ENCODE measurements at regions not wholly inside any gene's neighbourhood (a gene's known extent, or its start where the extent isn't known, plus 50 kb on each side); places are given as distances from the start of the nearest gene placed in this dataset.
"Not testable (repeated sequence)": the region's sequence is repeated elsewhere in the genome, so short reads cannot be mapped to it uniquely, and the experiment has no call there.

DNA sequence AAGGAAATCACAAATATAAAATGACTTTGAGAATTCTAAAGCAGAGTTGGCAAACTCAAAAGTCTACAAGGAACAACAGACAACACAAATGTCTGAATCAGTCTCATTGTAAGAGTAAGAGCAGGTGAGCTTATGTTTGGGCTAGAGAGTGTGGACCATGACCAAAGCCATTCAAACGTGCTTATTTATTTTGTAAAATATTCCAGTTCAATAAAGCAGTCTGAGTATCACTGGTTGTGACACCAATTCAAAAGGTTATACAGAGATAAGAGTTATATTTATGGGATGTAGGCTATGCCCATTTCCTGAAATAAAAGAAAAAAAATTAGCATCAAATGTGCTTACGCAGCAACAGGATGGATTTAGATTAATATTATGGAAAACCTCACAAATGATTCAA lies 251.6 kb downstream of the KLF5 start:
- no peak for DNase-seq

DNA sequence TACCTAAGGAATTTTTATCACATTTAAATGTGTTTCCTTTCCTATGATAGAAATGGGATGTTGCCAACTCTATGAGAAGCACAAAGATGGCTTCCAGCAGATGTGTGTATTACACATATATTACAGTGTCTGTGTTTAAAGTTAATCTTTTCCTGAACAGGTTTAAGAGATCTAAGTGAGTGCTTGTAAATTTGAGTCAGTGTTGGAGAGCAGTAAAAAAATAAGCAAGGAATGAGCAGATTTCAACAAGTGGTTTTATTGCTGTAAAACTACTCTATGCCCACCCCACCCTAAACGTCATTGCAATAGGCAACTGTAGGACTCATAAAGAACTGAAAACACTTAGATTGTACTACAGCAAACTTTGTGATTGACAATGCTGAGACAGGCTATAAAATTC lies 248.7 kb downstream of the KLF5 start:
- DNase-seq = no peak

DNA sequence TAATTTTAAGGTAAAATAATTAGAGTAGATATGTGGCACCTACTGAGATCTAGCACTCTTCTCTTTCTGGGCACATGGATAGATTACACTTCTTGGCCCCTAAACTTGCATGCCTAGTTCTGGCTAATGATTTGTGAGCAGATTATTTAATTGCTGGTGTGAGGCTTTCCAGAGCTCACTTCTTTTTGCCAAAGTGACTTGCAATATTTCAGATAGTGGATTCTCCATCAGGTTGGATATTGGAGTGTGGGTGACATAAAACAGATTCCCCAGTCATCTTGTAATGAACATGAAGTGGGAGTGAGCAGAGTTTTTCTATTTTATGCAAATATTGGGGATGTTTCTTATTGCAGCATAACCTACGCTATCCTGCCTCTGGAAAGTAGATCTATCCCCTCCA lies 247.9 kb downstream of the KLF5 start:
- no peak for DNase-seq

DNA sequence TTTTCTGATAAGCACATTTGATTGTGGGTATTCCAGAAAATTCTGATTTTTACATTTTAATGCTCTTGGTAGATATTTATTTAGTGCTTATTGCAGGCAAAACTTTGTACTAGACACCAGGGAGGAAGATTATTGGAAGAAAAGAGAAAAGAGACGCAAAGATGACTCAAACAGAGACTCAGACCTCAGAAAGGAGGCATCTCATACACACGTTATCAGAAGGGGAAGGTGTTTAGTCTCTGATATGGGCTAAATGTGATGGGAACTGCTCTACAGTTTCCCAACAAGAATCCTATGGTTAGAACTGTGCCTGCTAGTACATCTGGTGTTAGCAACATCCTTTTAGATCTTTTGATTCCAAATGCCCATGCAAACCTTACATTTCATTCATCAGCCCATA lies 245.6 kb downstream of the KLF5 start:
- no peak for DNase-seq

DNA sequence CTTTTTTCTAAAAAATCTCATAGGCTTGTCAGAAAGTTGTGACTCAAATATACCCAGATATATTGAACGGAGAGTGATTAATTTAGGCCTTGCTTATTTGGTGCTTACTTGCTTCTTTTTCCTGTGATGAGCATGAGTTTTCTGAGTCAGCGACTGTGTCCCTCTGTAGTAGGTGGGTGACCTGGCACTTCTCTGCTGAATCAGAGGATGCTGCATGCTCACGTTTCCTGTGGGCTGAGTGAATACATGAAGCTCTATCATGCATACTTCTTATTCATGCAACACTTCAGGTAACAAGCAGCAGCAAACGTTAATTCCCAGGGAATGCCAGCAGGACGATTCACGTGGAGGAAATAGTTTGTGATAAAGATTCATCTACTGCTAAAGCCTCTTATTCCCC lies 245.0 kb downstream of the KLF5 start:
- no peak for DNase-seq

DNA sequence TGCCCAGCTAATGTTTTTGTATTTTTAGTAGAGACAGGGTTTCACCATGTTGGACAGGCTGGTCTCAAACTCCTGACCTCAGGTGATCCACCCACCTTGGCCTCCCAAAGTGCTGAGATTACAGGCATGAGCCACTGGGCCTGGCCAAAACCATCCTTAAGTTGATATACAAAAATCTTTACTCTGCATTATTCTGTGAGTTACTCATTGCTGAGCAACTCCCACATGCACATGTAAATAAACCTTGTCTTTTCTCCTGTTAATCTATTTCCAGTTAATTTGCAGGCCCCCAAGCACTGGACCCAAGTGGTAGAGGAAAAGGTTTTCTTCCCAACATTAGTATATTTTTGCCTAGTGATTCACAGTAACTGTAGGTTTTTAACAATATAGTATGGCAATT lies 242.8 kb downstream of the KLF5 start:
- not testable (repeated sequence) for DNase-seq

DNA sequence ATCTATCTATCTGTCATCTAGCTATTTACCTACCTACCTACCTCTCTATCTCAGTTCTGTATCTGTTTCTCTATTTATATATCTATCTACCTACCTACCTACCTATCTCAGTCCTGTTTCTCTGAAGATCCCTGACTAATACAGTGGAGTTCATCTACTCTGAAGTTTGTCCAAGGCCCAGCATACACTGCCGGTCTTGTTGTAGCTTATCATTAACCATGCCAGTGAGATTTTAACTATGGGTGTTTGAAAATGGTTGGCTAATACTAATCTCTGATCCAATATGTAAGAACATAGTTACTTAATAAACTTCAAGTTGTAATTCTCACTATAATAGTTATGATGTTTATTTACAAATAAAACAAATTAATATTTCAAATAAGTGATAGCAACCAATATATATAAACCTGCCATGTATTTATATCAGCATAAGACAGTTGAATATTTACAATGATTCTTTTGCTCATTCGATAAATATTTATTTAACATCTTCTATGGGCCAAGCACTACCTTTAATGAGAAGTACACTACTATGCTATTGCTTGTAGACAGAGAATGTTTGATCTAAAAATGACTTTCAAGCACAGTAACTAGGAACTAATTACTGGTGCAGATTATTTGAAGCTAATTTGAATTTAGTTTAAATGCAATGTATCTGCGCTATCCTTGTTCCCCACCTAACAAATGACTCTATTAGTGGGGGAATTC lies 242.1 kb downstream of the KLF5 start:
- no peak for DNase-seq

DNA sequence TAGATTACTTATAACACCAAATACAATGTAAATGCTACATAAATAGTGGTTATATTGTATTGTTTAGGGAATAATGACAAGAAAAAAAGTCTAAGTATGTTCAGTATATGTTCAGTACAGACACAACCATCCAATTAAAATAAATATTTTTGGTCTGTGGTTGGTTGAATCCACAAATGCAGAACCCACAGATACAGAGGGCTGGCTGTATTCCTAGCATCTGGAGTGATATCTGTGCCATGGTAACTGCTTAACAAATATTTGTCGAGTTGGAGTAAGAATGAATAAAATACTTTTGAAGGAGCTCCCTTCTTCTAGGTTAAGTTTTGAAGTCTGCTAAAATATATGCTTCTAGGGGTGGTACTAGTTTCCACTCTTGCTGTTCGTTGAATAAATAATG lies 241.0 kb downstream of the KLF5 start:
- no peak for DNase-seq

DNA sequence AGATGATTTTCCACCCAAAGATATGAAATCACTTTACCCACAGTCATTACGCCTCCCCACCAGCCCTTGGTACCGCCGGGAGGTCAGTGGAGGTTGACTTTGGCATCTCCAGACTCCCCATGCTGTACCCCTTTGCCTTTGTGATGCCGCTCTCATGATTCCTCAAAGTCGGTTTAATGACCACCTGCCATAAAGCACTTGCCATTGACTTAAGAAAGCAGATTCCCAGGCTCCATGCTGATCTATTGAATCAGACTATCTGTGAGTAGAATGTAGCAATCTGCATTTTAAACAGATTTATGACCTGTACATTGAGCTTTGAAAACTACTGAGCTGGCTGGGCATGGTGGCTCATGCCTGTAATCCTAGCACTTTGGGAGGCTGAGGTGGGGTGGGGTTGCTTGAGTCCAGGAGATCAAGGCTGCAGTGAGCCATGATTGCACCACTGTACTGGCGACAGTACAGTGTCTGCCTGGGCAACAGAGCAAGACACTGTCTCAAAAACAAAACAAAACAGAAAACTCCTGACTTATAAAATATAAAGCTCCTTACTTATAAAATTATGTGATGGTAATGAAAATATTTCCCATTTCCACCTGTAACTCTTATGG lies 235.2 kb downstream of the KLF5 start:
- DNase-seq = no peak

DNA sequence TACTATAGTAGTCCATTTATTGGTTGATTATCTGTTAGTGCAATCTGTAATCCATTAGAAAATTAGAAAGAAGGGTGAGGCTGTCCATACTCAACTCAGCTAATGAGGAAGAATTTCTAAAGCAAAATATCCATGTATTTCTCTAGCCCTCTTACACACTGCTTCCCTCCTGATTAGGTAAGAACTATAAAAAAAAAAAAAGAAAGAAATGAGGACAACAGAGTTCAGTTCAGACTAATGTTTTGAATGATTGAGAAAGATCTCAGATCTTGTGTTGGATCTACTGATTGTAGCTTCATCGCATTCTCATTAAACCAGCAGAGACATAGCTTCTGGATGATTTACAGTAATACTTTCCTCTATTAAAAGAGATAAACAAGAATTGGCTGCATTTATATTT lies 233.3 kb downstream of the KLF5 start:
- no peak for DNase-seq

DNA sequence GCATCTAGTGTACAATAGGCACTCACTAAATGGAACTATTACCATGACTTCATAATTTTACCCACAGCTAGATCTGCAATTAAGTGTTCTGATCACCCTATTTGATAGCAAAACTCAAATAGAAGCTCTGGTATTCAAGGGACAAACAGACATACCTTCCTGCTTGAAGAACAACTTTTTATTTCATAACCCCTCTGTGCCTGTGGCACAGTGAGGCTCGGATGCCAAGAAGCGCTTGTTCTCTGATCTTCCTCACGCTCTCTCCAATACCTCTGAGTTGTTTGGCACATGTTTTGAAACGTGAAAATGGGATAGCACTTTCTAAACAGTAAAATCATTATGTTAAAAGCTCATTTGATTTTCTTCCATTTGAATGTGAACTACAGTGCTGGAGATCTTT lies 232.0 kb downstream of the KLF5 start:
- DNase-seq = no peak

DNA sequence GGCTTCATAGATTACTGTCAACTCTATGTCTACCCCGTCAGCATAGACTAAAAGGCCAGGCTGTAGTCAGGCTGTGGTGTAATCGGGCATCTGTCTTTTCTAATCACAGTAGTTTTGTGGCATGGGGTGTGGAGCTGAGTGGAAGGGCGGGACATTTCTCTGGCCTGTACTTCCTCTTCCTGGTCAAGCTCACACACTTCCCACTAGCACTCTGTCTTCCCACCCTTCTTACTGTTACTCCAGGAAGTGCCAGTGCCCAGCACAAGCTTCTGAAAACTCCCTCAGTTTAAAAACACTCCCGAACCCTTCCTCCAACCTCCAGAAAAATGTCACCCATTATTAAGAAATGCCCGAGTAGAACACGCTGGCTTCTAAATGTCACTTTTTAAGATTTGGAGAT lies 229.8 kb downstream of the KLF5 start:
- no peak for DNase-seq

DNA sequence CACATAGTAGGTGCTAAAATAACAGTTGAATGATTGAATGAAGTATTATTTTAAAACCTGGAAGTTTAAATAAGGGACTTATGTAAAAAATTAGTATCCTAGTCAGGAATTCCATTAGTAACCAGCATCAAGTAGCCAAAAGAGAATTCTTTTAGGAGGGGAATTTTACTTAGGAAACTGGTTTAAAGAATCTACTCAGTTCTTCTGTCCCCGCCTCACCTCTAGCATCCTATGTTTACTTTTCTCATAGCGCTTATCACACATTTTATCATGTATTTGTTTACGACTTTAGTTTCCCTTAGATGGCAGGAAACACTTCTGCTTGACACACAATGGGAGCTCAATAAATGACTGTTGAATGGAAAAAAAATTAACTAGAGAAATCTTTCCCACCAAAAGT lies 229.0 kb downstream of the KLF5 start:
- no peak for DNase-seq

DNA sequence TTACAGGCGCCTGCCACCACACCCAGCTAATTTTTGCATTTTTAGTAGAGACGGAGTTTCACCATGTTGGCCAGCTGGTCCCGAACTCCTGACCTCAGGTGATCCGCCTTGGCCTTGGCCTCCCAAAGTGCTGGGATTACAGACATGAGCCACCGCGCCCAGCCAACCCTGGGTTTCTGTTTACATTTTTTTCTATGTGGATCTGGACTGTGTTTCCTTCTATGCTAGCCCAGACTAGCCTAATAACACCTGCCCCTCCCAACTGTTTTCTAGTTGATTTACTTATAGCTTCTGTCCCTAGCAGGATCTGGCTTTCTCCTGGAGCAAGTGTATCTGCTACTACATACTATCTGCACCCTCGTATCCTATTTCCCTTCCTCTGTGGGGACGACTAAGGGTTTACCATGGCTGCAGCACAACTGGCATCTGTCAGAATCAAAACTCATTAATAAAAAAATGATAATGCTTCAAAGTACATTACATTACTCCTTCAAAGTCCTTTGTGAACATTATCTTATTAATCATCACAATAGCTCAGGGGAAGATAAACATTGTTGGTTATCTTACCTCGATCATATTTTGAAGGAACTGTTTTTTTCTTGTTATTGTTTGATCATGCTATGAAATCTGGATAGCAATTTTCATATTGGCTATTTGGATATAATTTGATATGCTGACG lies 228.3 kb downstream of the KLF5 start:
- no peak for DNase-seq

DNA sequence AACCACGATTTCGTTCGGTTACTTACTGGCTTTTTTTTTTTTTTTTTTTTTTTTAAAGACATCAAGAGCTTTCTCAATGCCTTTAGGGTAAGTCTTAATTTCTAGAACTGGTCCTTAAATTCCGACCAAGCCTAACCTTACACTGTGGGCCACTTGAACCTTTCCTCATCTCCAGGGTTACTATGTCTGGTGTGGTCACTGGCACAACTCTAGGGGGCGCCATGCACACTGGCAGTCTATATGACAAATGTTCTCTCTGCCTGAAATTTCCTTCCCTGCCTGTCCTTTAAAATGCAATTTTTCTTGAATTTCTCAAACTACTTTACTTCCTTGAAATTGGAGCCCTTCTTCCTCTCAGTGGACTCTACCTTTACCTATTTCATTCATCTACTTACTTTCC lies 227.4 kb downstream of the KLF5 start:
- DNase-seq = no peak

DNA sequence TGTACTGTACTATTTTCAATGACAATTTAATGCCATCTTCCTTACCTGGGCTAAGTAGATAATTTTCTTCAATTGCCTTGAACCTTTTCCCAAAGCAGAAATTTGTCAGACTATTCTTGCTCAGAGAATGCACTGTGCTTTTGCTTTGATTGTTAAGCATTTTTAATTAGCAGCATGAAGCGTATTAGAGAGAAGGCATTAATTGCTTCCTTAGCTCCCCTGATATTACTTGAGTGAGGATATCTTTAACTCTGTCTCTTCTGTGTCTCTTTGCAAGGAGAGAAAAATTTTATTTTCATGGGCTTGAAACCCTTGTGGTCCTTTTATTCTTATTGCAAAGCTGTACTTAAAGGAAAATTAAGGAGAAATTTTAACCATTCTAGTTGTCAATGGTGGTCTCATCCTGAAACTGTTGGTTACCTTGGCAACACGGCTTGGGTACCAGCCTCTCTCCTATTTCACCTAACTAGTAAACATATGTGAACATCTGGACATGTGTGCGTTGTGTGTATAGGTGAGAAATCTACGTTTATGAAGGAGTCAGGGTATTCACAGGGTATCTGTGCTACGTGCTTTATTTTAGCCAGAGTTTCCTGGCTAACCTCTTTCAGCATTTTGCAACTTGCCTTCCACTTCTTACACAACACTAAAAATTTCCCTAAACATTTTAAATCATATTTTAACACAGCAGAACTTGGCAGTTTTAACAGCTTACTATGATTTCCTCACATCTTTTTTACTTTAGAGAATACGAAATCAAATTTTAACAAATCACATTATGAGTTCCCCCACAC lies 225.5 kb downstream of the KLF5 start:
- DNase-seq = no peak

DNA sequence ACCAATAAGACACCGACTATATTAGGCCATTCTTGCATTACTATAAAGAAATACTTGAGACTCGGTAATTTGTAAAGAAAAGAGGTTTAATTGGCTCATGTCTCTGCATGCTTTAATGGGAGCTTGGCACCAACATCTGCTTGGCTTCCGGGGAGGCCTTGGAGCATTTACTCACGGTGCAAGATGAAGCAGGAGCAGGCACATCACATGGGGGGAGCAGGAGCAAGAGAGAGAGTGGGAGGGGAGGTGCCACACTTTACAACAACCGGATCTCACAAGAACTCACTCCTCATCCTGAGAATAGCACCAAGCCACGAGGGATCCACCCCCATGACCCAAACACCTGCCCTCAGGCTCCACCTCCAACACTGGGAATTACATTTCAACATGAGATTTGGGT lies 224.8 kb downstream of the KLF5 start:
- DNase-seq = no peak

DNA sequence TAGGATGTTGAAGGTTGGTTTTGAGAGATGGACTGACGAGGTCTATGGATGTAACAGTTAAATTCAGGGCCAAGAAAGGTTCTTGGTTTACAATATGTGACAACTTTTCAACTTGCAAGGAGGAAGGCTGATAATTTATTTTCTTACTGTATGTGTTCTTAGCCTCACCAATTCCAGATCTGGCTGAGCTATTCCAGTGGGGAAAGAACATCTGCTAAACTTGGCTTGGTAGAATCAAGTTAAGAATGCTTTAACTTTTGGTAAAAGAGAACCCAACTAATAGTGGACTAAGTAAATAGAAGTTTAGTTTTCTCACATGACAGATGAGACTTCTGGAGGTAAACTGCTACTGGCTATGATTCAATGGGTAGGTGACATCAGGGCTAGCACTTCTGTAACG lies 222.9 kb downstream of the KLF5 start:
- no peak for DNase-seq

DNA sequence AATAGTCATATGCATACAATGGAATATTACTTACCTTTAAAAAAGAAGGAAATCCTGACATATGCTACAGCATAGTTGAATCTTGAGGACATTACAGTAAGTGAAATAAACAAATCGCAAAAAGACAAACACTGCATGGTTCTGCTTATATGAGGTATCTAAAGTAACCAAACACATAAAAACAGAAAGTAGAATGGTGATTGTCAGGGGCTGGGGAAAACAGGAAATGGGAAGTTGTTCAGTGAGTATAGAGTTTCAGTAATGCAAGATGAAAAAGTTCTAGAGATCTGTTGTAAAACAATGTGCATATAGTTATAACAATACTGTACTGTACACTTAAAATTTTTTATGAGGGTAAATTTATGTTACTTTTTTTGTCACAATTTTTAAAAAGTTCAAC lies 219.4 kb downstream of the KLF5 start:
- no peak for DNase-seq

DNA sequence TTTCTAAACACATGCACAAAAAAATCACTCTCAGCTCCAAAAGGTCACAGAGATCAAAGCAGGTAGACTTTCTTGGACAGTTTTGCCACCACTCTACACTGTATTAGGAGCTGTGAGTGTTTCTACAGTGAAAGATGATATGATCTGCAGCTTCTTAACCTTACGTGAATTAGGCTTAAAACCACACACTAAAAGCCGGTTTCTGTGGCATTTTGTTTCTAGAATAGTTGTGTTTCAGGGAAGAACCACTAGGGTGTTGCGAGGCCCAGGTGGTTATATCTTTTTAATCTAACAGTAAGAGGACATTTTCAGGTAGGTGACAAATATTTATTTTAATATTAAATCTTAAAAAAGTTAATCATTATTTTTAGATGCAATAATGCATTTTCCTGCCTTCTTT lies 216.4 kb downstream of the KLF5 start:
- no peak for DNase-seq

DNA sequence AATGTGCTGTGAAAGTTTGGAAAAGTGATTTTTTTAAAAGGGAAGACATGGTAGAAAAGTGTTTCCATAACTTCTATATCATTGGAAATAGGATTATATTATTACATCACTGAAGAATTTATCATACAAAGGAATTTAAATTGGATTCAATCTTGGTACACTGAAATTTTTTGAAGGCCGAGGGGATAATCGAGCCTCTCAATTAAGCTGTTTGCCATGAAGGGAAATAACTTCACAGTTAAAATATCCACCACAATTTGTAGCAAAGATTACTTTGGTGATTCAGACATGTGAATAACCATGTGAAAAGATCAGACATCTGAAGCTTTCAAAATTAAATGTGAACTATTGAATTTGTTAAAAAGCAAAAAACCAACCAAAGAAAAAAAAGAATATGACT lies 215.3 kb downstream of the KLF5 start:
- DNase-seq = no peak

DNA sequence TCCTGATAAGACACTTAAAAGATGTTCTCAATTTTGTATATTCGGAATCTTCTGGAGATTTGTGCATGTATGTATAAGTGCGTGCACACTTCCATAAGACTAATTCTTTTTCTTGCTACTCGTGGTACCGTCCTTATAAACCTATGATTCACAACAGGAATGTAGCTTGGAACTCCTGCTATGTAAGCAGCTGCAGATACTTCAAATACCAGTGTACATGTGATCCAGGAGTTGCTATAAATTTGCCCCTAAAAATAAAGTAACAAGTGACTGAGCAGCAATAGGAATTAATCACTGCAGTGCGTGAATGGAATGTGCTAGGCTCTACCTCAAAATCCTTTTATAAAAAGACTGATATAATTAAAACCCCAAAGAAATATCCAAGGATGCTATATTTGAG lies 214.9 kb downstream of the KLF5 start:
- no peak for DNase-seq

DNA sequence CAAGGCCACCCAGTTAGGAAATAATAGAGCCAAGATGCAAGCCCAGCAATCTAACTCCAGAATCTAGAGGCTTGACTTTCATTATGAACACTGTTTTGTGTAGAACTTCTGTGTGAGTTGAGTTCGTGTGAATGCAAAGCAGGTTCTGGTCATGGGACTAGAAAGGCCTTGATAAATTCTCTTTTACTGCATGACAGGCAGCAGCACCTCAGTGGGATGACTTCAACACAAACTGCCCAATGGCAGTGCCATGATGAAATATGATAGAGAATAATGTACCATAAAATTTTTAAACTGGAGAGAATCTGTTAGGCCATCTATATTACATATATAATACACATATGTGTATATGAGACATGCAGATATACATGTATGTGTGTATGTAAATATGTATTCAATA lies 214.5 kb downstream of the KLF5 start:
- DNase-seq = no peak

DNA sequence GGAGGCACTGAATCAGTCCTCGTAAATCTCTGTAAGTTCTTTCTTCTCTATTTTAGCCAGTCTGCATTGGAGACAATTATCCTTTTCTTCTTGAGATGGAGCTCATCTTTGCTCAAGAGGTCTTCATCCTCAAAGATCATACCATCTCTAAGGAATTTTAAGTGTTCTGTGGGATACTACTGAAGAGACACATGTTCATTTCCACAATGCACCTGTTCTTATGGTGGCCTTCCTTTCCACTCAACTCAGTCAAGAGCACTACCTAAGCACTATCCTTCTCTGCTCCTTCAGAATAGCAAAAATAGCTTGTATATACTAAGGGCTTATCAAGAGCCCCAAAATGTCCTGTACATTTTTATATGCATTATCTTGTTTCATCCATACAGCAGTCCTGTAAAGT lies 214.0 kb downstream of the KLF5 start:
- DNase-seq = no peak
